ENCODE measurements at regions not wholly inside any gene's neighbourhood (a gene's known extent, or its start where the extent isn't known, plus 50 kb on each side); places are given as distances from the start of the nearest gene placed in this dataset.

- H3K4me1 ChIP-seq (replicated peaks; ENCODE audit: insufficient read depth): no peaks in the 10 kb centered on the region
- H3F3A ChIP-seq (ENCODE audit: insufficient read depth, low read depth): no peaks in the 10 kb centered on the region
- H3K4me2 ChIP-seq: no peak overlapping the region
- no peaks in the 10 kb centered on the region for H3K9me2 ChIP-seq (ENCODE audit: insufficient read depth)
- H3K36me3 ChIP-seq (ENCODE audit: low read depth): no peaks in the 10 kb centered on the region
- TF ChIP-seq CTCF (conservative IDR thresholded peaks at IDR 0.05) (no peak), EZH2 (IDR thresholded peaks at IDR 0.05; ENCODE audit: low read depth) (no peak)
- no peaks in the 10 kb centered on the region for H3K9me3 ChIP-seq (ENCODE audit: insufficient read depth, low read depth)
- H2AFZ ChIP-seq: no peak overlapping the region
- H3K27ac ChIP-seq: no peak overlapping the region
- ChIA-PET CTCF (no interaction called here), POLR2A (ENCODE audit: unreplicated experiment) (no interaction called here)
- no peaks in the 10 kb centered on the region for H4K20me1 ChIP-seq (ENCODE audit: insufficient read depth)
- H3K79me2 ChIP-seq (ENCODE audit: low read depth): no peaks in the 10 kb centered on the region
- no peaks in the 10 kb centered on the region for H3K27me3 ChIP-seq (ENCODE audit: insufficient read depth, low read depth)
- no peak overlapping the region for H3K4me3 ChIP-seq
- intact Hi-C loops (cut with micrococcal nuclease; ENCODE audit: unreplicated experiment): no loop called here
- no peak for DNase-seq
- no TSS peak for BruUV-seq (replicated peaks)
Measured at GRCh38 chr2:129587426-129588064, 391.9 kb upstream of the RAB6C start.

- no peak overlapping the region for H3K27ac ChIP-seq
- POLR2A ChIA-PET (ENCODE audit: unreplicated experiment): no interaction called here
- no peak overlapping the region for H2AFZ ChIP-seq
- CTCF ChIA-PET: no interaction called here
- no peak overlapping the region for H3K4me2 ChIP-seq
- no TSS peak for BruUV-seq (replicated peaks)
- no peaks in the 10 kb centered on the region for H3F3A ChIP-seq (ENCODE audit: insufficient read depth, low read depth)
- H4K20me1 ChIP-seq (ENCODE audit: insufficient read depth): no peaks in the 10 kb centered on the region
- H3K27me3 ChIP-seq (ENCODE audit: insufficient read depth, low read depth): peaks cover 7% of the 10 kb centered on the region; the same call in 1 of the 2 replicates
- no peaks in the 10 kb centered on the region for H3K9me3 ChIP-seq (ENCODE audit: insufficient read depth, low read depth)
- no peaks in the 10 kb centered on the region for H3K79me2 ChIP-seq (ENCODE audit: low read depth)
- intact Hi-C loops (cut with micrococcal nuclease; ENCODE audit: unreplicated experiment): no loop called here
- no peak for DNase-seq
- H3K36me3 ChIP-seq (ENCODE audit: low read depth): no peaks in the 10 kb centered on the region
- no peak overlapping the region for H3K4me3 ChIP-seq
- TF ChIP-seq CTCF (conservative IDR thresholded peaks at IDR 0.05) (no peak), EZH2 (IDR thresholded peaks at IDR 0.05; ENCODE audit: low read depth) (no peak)
- H3K4me1 ChIP-seq (replicated peaks; ENCODE audit: insufficient read depth): no peaks in the 10 kb centered on the region
- no peaks in the 10 kb centered on the region for H3K9me2 ChIP-seq (ENCODE audit: insufficient read depth)
Measured at GRCh38 chr2:129604560-129604959, 374.9 kb upstream of the RAB6C start.

- H3K27ac ChIP-seq: no peak overlapping the region
- H3K79me2 ChIP-seq (ENCODE audit: low read depth): no peaks in the 10 kb centered on the region
- ChIA-PET POLR2A (ENCODE audit: unreplicated experiment) (no interaction called here), CTCF (no interaction called here)
- DNase-seq: no peak
- BruUV-seq (replicated peaks): no TSS peak
- no peak overlapping the region for H2AFZ ChIP-seq
- no peak overlapping the region for H3K4me2 ChIP-seq
- no peaks in the 10 kb centered on the region for H4K20me1 ChIP-seq (ENCODE audit: insufficient read depth)
- H3K36me3 ChIP-seq (ENCODE audit: low read depth): no peaks in the 10 kb centered on the region
- intact Hi-C loops (cut with micrococcal nuclease; ENCODE audit: unreplicated experiment): no loop called here
- no peak overlapping the region for H3K4me3 ChIP-seq
- H3K9me3 ChIP-seq (ENCODE audit: insufficient read depth, low read depth): no peaks in the 10 kb centered on the region
- H3K4me1 ChIP-seq (replicated peaks; ENCODE audit: insufficient read depth): no peaks in the 10 kb centered on the region
- H3K27me3 ChIP-seq (ENCODE audit: insufficient read depth, low read depth): peaks cover 7% of the 10 kb centered on the region; the same call in 1 of the 2 replicates
- H3F3A ChIP-seq (ENCODE audit: insufficient read depth, low read depth): no peaks in the 10 kb centered on the region
- TF ChIP-seq CTCF (conservative IDR thresholded peaks at IDR 0.05) (no peak), EZH2 (IDR thresholded peaks at IDR 0.05; ENCODE audit: low read depth) (no peak)
- H3K9me2 ChIP-seq (ENCODE audit: insufficient read depth): no peaks in the 10 kb centered on the region
Measured at GRCh38 chr2:129605646-129606045, 373.8 kb upstream of the RAB6C start.
